ENCODE measurements at regions not wholly inside any gene's neighbourhood (a gene's known extent, or its start where the extent isn't known, plus 50 kb on each side); places are given as distances from the start of the nearest gene placed in this dataset.

GRCh38 chr4:27594922-27595321, 734.3 kb downstream of the STIM2 start:
- TF ChIP-seq CTCF (IDR thresholded peaks at IDR 0.05): no peak
- TF ChIP-seq SIN3A (IDR thresholded peaks at IDR 0.05; ENCODE audit: borderline replicate concordance, insufficient read depth, low read depth, low read length): no peak
- TF ChIP-seq REST (IDR thresholded peaks at IDR 0.05; ENCODE audit: insufficient read depth in 1 of 2, low read depth in 2 of 2, low read length in 1 of 2): no peak

All from Panc1 (cell line).